OCI-LY7 (cell line): ENCODE measurements at regions not wholly inside any gene's neighbourhood (a gene's known extent, or its start where the extent isn't known, plus 50 kb on each side); places are given as distances from the start of the nearest gene placed in this dataset.

Experiments used
- BruUV-seq: library from RNA; stranded (reverse); fragments of 400-500 nt; replicated peaks from 2 replicates; lab custom pipeline; 2021; lab: Mats Ljungman, UMichigan
- CTCF ChIA-PET: fragments of 300-600 bp; sonication (Branson Sonifier 250); formaldehyde crosslinking; loops from one replicate; lab custom pipeline; 2022; ENCODE audit warnings: antibody characterized with exemption; ENCODE audit not compliant: unreplicated experiment; lab: Charles Lee
- POLR2A ChIA-PET: fragments of 300-600 bp; sonication (Branson Sonifier 250); formaldehyde crosslinking; loops from one replicate; lab custom pipeline; 2022; ENCODE audit warnings: antibody characterized with exemption; lab: Charles Lee
- DNase-seq: peaks from one replicate; pipeline ENCODE4 v3.0.0-alpha.2; 2015; ENCODE audit warnings: low spot score
- H2AFZ ChIP-seq: fragments of 200-600 bp; sonication (generic), shearing (Covaris generic); 2 replicates; pipeline ENCODE4 v1.6.1; 2014; ENCODE audit warnings: mild to moderate bottlenecking, antibody characterized with exemption, low read length, moderate library complexity
- H3K27ac ChIP-seq: fragments of 200-600 bp; sonication (generic); 2 replicates; pipeline ENCODE4 v1.5.1; 2014; ENCODE audit warnings: mixed run types, low read depth, mild to moderate bottlenecking, moderate library complexity, low read length, inconsistent platforms; ENCODE audit not compliant: poor library complexity, severe bottlenecking
- H3K36me3 ChIP-seq: fragments of 200-600 bp; sonication (generic); 2 replicates; pipeline ENCODE4 v1.6.1; 2014; ENCODE audit warnings: mild to moderate bottlenecking, antibody characterized with exemption, low read length, moderate library complexity, mixed read lengths; ENCODE audit not compliant: insufficient read depth
- H3K4me1 ChIP-seq: fragments of 200-600 bp; sonication (generic); 2 replicates; pipeline ENCODE4 v1.5.1; 2014; ENCODE audit warnings: mild to moderate bottlenecking, low read length; ENCODE audit not compliant: insufficient read depth, poor library complexity, severe bottlenecking
- H3K4me2 ChIP-seq: fragments of 200-600 bp; sonication (generic); 2 replicates; pipeline ENCODE4 v1.6.1; 2014; ENCODE audit warnings: mild to moderate bottlenecking, low read length
- H3K4me3 ChIP-seq: fragments of 200-600 bp; sonication (generic); 2 replicates; pipeline ENCODE4 v1.5.1; 2014; ENCODE audit warnings: mild to moderate bottlenecking, low read depth, low read length; ENCODE audit not compliant: poor library complexity, severe bottlenecking
- H3K79me2 ChIP-seq: fragments of 200-600 bp; sonication (generic); 2 replicates; pipeline ENCODE4 v1.6.1; 2016; ENCODE audit warnings: low read depth, mild to moderate bottlenecking, low read length, moderate library complexity, mixed read lengths; ENCODE audit not compliant: insufficient read depth
- H3K9me2 ChIP-seq: fragments of 200-600 bp; sonication (generic); 2 replicates; pipeline ENCODE4 v1.6.1; 2016; ENCODE audit warnings: mild to moderate bottlenecking, low read length, mixed read lengths; ENCODE audit not compliant: insufficient read depth
- H3K9me3 ChIP-seq: fragments of 200-600 bp; sonication (generic); 2 replicates; pipeline ENCODE4 v1.6.1; 2014; ENCODE audit warnings: mild to moderate bottlenecking, mixed run types, low read length, mixed read lengths
- H4K20me1 ChIP-seq: fragments of 200-600 bp; sonication (generic); 2 replicates; pipeline ENCODE4 v1.6.1; 2014; ENCODE audit warnings: mild to moderate bottlenecking, antibody characterized with exemption, low read length, moderate library complexity, mixed read lengths; ENCODE audit not compliant: insufficient read depth
- EZH2phosphoT487 ChIP-seq: fragments of 200-600 bp; sonication (generic); IDR thresholded peaks from 2 replicates; pipeline ENCODE4 v1.6.1; 2018; ENCODE audit warnings: low read depth, borderline replicate concordance, mild to moderate bottlenecking, mixed run types, antibody characterized with exemption, low read length, moderate library complexity, mixed read lengths
- intact Hi-C: fragments of 100-400 bp; cut with micrococcal nuclease; formaldehyde crosslinking; loops from one replicate; pipeline ENCODE4 v1.10.0; 2022; ENCODE audit not compliant: unreplicated experiment
- TF ChIP-seq, protein P1 (sequence below): fragments of 200-600 bp; sonication (generic); conservative IDR thresholded peaks from 2 replicates; pipeline ENCODE4 v1.5.1; 2014; ENCODE audit warnings: mild to moderate bottlenecking, antibody characterized with exemption, low read length, moderate library complexity, mixed read lengths

DNA sequence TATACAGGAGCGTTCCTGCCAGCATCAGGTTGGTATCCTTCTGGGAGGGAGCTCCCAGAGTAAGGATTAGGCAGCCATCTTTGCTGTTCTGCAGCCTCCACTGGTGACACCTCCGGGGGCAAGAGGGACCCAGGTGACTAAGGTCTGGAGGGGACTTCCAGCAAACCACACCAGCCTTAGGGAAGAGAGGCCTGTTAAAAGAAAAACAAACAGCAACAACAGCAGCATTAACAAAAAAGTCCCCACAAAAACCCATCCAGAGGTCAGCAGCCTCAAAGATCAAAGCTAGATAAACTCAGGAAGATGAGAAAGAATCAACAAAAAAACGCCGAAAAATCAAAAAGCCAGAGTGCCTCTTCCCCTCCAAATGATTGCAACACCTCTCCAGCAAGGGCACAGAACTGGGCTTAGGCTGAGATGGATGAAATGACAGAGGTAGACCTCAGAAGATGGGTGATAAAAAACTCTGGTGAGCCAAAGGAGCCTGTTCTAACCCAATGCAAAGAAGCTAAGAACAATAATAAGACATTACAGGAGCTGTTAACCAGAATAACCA lies 388.2 kb downstream of the SPATA31D1 start:
- Histone ChIP-seq H3K4me1 (no peaks in the 10 kb centered on the region), H3K9me3 (no peaks in the 10 kb centered on the region), H3K4me2 (no peak overlapping the region), H4K20me1 (no peaks in the 10 kb centered on the region), H3K27ac (no peak overlapping the region), H3K79me2 (no peaks in the 10 kb centered on the region), H3K36me3 (no peaks in the 10 kb centered on the region), H3K9me2 (0 out of 2 replicates have a peak, but pooled peaks cover 5% of the 10 kb centered on the region), H2AFZ (no peak overlapping the region), H3K4me3 (no peak overlapping the region)
- CTCF ChIA-PET, result no interaction called here
- no TSS peak for BruUV-seq
- TF ChIP-seq, protein P1, sequence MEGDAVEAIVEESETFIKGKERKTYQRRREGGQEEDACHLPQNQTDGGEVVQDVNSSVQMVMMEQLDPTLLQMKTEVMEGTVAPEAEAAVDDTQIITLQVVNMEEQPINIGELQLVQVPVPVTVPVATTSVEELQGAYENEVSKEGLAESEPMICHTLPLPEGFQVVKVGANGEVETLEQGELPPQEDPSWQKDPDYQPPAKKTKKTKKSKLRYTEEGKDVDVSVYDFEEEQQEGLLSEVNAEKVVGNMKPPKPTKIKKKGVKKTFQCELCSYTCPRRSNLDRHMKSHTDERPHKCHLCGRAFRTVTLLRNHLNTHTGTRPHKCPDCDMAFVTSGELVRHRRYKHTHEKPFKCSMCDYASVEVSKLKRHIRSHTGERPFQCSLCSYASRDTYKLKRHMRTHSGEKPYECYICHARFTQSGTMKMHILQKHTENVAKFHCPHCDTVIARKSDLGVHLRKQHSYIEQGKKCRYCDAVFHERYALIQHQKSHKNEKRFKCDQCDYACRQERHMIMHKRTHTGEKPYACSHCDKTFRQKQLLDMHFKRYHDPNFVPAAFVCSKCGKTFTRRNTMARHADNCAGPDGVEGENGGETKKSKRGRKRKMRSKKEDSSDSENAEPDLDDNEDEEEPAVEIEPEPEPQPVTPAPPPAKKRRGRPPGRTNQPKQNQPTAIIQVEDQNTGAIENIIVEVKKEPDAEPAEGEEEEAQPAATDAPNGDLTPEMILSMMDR, result no peak
- TF ChIP-seq EZH2phosphoT487, result no peak
- POLR2A ChIA-PET, result no interaction called here
- no peak for DNase-seq
- intact Hi-C loops, result no loop called here

DNA sequence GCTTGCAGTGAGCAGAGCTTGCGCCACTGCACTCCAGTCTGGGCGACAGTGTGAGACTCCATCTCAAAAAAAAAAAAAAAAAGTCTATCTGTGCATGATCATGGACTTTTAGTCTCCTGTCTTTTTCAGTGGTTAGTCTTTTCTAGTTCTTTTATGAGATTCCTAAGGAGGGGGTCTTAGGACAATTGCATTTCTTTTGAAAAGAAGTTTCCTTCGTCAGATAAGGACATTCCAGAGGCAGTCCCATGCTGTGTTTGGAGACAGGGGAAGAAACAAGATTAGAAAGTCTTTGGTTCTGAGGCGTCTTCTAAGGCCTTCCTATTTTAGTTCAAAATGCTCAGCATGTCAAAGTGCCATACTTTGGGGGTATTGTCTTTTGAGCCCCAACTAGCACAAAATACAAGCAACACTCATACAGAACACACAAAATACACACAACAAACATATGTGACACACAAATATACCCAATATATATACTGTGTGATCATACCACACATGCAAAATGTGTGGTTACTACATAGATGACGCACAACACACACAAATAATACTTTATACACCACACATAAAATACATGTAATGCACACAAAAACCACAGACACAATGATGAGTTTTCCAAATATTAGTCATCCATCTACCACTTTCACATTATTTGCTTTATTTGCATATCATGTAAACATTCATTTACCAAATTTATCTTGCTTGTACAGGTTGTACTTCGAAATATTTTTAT lies 394.5 kb downstream of the SPATA31D1 start:
- no TSS peak for BruUV-seq
- CTCF ChIA-PET, result no interaction called here
- intact Hi-C loops, result no loop called here

More for the DNA sequence above, 394.5 kb downstream of the SPATA31D1 start:
- Histone ChIP-seq H3K36me3 (no peaks in the 10 kb centered on the region), H2AFZ (no peak overlapping the region), H3K4me1 (no peaks in the 10 kb centered on the region), H3K4me2 (no peak overlapping the region), H3K9me2 (no peaks in the 10 kb centered on the region), H3K79me2 (no peaks in the 10 kb centered on the region), H3K27ac (no peak overlapping the region), H4K20me1 (no peaks in the 10 kb centered on the region), H3K4me3 (no peak overlapping the region), H3K9me3 (no peaks in the 10 kb centered on the region)
- TF ChIP-seq, protein P1, result no peak
- no peak for TF ChIP-seq EZH2phosphoT487
- DNase-seq, result no peak
- POLR2A ChIA-PET, result no interaction called here
